ENCODE measurements at regions not wholly inside any gene's neighbourhood (a gene's known extent, or its start where the extent isn't known, plus 50 kb on each side); places are given as distances from the start of the nearest gene placed in this dataset.
"Not testable (repeated sequence)": the region's sequence is repeated elsewhere in the genome, so short reads cannot be mapped to it uniquely, and the experiment has no call there.

- TF ChIP-seq CTCF (IDR thresholded peaks at IDR 0.05; ENCODE audit: low read depth, low read length); EZH2phosphoT487 (IDR thresholded peaks at IDR 0.05; ENCODE audit: low read depth): not testable (repeated sequence)
Measured at GRCh38 chr16:26990384-26991120, 76.2 kb upstream of the C16orf82 start.

Measured in OCI-LY3 (cell line).